ENCODE measurements at regions not wholly inside any gene's neighbourhood (a gene's known extent, or its start where the extent isn't known, plus 50 kb on each side); places are given as distances from the start of the nearest gene placed in this dataset.

DNA sequence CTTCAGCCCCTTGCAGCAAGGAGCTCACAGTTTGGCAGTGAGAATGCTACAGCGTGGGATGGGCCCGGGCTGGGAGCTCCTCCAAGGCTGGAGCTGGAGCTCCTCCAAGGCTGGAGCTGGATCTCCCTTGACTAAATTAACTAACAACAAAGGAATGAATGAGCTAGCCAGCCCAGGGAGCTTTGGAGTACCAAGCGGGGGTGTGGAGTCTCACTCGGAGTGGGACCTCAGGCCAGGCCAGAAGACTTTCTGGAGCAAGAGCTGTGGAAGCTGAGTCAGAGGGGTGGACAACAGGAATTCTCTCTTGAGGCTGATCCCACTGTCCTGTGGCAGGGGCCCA is 244.7 kb upstream of the HS6ST1 start:
- DNase-seq (ENCODE audit: low spot score) = no peak
- H3K36me3 ChIP-seq (ENCODE audit: control insufficient read depth in 4 of 4, insufficient read depth in 3 of 4, low read depth in 1 of 4, low read length in 3 of 4) = no peaks in the 10 kb centered on the region
- TF ChIP-seq NR2F2 (IDR thresholded peaks at IDR 0.05) (no peak), GABPA (IDR thresholded peaks at IDR 0.05 in 1 of 2, conservative IDR thresholded peaks at IDR 0.05 in 1 of 2) (no peak), HNF4A (conservative IDR thresholded peaks at IDR 0.05) (no peak), YY1 (IDR thresholded peaks at IDR 0.05) (no peak), ZBTB33 (IDR thresholded peaks at IDR 0.05) (no peak), FOXA2 (IDR thresholded peaks at IDR 0.05) (no peak), SP1 (IDR thresholded peaks at IDR 0.05) (no peak), HNF4G (IDR thresholded peaks at IDR 0.05) (no peak)
- TF ChIP-seq, protein P1, sequence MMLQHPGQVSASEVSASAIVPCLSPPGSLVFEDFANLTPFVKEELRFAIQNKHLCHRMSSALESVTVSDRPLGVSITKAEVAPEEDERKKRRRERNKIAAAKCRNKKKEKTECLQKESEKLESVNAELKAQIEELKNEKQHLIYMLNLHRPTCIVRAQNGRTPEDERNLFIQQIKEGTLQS (IDR thresholded peaks at IDR 0.05) = no peak
- no peak overlapping the region for H3K9ac ChIP-seq (ENCODE audit: low read depth in 1 of 2, low read length in 2 of 2)
- H3K27ac ChIP-seq (ENCODE audit: low read depth in 1 of 2, low read length in 2 of 2) = no peak overlapping the region
- H3K4me3 ChIP-seq (ENCODE audit: low read depth in 1 of 3, low read length in 3 of 3) = no peak overlapping the region
- 91% methylated on average over 4 of the region's 4 CpGs for WGBS
- H3K4me1 ChIP-seq (ENCODE audit: control insufficient read depth in 4 of 4, insufficient read depth in 4 of 4, low read length in 3 of 4) = no peaks in the 10 kb centered on the region
- H3K9me3 ChIP-seq (ENCODE audit: control insufficient read depth in 4 of 4, low read length in 3 of 4) = no peaks in the 10 kb centered on the region
- H3K27me3 ChIP-seq (ENCODE audit: control insufficient read depth in 4 of 4, insufficient read depth in 4 of 4, low read length in 3 of 4) = no peaks in the 10 kb centered on the region

DNA sequence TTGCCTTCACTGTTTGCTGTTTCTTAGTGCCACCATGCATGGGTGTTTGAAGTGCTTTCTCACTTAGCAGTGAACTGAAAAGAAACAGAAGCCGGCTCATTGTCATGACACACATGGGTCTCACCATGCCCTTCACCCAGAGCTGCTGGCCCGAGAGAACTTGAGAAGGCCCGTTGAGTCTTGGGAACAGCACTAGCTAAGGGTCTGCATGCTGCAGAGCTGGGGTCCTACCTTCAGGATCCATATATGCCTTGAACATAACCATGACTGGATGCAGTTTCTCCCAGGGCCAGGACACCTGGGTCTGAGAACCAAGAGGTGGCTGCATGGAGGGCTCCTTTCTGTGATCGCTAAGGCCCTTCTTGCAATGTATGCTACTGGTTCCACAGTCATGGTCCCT is 245.5 kb upstream of the HS6ST1 start:
- no peak overlapping the region for H3K27ac ChIP-seq (ENCODE audit: low read depth in 1 of 2, low read length in 2 of 2)
- TF ChIP-seq REST (IDR thresholded peaks at IDR 0.05) (no peak), TAF1 (conservative IDR thresholded peaks at IDR 0.05) (no peak)

GRCh38 chr2:128564551-128564950 is 245.9 kb upstream of the HS6ST1 start:
- Histone ChIP-seq H3K27me3 (ENCODE audit: control insufficient read depth in 4 of 4, insufficient read depth in 4 of 4, low read length in 3 of 4) (no peaks in the 10 kb centered on the region), H3K9ac (ENCODE audit: low read depth in 1 of 2, low read length in 2 of 2) (no peak overlapping the region), H3K36me3 (ENCODE audit: control insufficient read depth in 4 of 4, insufficient read depth in 3 of 4, low read depth in 1 of 4, low read length in 3 of 4) (no peaks in the 10 kb centered on the region), H3K9me3 (ENCODE audit: control insufficient read depth in 4 of 4, low read length in 3 of 4) (no peaks in the 10 kb centered on the region), H3K4me1 (ENCODE audit: control insufficient read depth in 4 of 4, insufficient read depth in 4 of 4, low read length in 3 of 4) (no peaks in the 10 kb centered on the region), H3K4me3 (ENCODE audit: low read depth in 1 of 3, low read length in 3 of 3) (no peak overlapping the region), H3K27ac (ENCODE audit: low read depth in 1 of 2, low read length in 2 of 2) (no peak overlapping the region)
- 81% methylated on average over 6 of the region's 6 CpGs for WGBS
- DNase-seq (ENCODE audit: low spot score) = no peak
- no peak for TF ChIP-seq REST (IDR thresholded peaks at IDR 0.05)
- TF ChIP-seq GABPA (IDR thresholded peaks at IDR 0.05 in 1 of 2, conservative IDR thresholded peaks at IDR 0.05 in 1 of 2) = no peak
- TF ChIP-seq MAX (IDR thresholded peaks at IDR 0.05) = no peak
- TF ChIP-seq JUND (IDR thresholded peaks at IDR 0.05) = no peak
- no peak for TF ChIP-seq RXRA (IDR thresholded peaks at IDR 0.05)
- no peak for TF ChIP-seq FOXA2 (IDR thresholded peaks at IDR 0.05)
- no peak for TF ChIP-seq NR2F2 (IDR thresholded peaks at IDR 0.05)
- TF ChIP-seq ZBTB33 (IDR thresholded peaks at IDR 0.05) = no peak
- TF ChIP-seq HNF4A (conservative IDR thresholded peaks at IDR 0.05) = no peak
- TF ChIP-seq FOXA1 (IDR thresholded peaks at IDR 0.05) = no peak
- no peak for TF ChIP-seq TAF1 (conservative IDR thresholded peaks at IDR 0.05)
- TF ChIP-seq HNF4G (IDR thresholded peaks at IDR 0.05) = no peak
- TF ChIP-seq RAD21 (IDR thresholded peaks at IDR 0.05) = no peak

More for the DNA sequence above, 245.5 kb upstream of the HS6ST1 start:
- 94% methylated on average over 4 of the region's 4 CpGs for WGBS
- no peak for DNase-seq (ENCODE audit: low spot score)
- Histone ChIP-seq H3K9me3 (ENCODE audit: control insufficient read depth in 4 of 4, low read length in 3 of 4) (no peaks in the 10 kb centered on the region), H3K36me3 (ENCODE audit: control insufficient read depth in 4 of 4, insufficient read depth in 3 of 4, low read depth in 1 of 4, low read length in 3 of 4) (no peaks in the 10 kb centered on the region), H3K9ac (ENCODE audit: low read depth in 1 of 2, low read length in 2 of 2) (no peak overlapping the region), H3K27me3 (ENCODE audit: control insufficient read depth in 4 of 4, insufficient read depth in 4 of 4, low read length in 3 of 4) (no peaks in the 10 kb centered on the region), H3K4me1 (ENCODE audit: control insufficient read depth in 4 of 4, insufficient read depth in 4 of 4, low read length in 3 of 4) (no peaks in the 10 kb centered on the region), H3K4me3 (ENCODE audit: low read depth in 1 of 3, low read length in 3 of 3) (no peak overlapping the region)

All from liver (tissue), 7 donors.